HG03460 (cell line): ENCODE measurements at regions not wholly inside any gene's neighbourhood (a gene's known extent, or its start where the extent isn't known, plus 50 kb on each side); places are given as distances from the start of the nearest gene placed in this dataset.
"Not testable (repeated sequence)": the region's sequence is repeated elsewhere in the genome, so short reads cannot be mapped to it uniquely, and the experiment has no call there.

Experiments used
- ATAC-seq: cut with Tn5 transposase; IDR thresholded peaks from one replicate; pipeline ENCODE4 v1.9.1; 2021; ENCODE audit not compliant: unreplicated experiment

DNA sequence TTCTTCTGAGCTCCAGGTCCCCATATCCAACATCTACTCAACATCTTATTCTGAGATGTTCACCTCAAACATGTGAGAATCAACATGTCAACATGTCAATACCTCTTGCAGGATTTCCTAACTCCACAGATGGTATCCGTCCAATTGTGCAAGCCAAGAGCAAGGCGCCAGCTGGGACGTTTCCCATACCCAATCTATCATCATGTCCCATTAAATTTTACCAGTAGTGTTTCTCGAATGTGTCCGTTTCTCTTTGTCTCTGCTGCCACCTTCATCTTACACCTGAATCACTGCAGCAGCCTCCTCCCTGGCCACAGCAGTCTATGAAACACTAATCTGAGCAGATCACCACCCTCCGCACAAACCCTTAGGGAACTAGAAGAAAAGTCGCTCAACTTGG is 78.0 kb upstream of the RPS6KA2 start:
- ATAC-seq: no peak

DNA sequence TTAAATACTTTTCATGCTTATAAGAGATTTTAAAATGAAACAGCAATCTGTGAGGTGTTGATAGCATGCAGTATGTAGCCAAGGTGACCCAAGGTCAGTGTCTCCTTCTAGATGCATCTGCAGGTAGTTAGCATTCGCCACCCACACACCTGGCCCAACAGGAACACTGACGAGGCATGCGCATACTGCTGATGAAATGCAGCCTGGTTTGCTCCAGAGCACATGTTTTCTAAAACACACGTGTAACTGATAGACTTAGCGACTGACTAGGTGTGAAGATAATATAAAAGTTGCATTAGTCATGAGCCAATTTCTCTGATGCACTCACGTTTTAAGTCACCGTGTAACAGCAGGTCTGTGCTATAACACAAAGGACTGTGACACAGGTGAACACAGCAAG is 77.1 kb upstream of the RPS6KA2 start:
- no peak for ATAC-seq

DNA sequence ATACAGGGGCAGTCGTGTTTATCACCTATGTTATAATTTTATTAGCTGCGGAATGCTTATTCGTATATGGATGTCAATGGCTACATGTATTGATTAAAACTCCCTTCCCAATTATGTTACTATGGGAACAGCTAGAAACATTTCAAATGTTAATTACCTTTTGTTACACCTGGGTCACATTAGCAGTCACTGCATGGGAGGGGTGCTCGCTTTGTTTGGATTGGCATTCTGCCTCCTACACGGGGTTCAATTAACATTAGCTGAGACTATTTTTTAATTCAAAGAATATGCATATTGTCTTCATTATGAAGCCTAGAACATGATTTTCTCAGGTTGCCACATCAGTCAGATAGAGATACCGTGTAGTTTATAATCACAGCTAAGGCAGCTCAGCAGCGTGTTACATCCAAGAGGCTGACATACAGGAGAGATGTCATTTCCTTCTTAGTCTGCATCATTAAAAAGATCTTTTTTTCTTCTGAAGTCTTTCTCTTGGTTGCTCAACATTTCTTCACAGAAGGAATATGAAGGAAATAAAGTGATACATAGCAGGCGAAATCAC is 76.2 kb upstream of the RPS6KA2 start:
- ATAC-seq: no peak

DNA sequence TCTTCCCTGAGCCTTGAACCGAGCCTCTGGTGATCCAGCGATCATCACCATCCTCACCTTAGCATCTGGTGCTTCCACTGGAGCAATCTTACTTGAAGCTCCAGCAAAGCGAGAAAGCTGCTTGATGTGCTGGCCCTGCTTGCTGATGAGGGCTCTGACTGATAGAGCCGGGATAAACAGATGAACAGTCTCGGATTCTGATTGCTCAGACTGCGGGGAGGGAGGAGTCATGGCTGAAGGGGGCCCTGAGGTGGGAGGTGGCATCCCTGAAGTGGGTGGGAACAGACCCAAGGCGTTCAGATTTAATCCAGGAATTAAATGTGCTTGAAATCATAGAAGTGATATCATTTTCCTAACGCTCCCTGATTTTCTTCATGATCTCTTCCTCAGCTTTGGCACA is 74.4 kb upstream of the RPS6KA2 start:
- not testable (repeated sequence) for ATAC-seq

DNA sequence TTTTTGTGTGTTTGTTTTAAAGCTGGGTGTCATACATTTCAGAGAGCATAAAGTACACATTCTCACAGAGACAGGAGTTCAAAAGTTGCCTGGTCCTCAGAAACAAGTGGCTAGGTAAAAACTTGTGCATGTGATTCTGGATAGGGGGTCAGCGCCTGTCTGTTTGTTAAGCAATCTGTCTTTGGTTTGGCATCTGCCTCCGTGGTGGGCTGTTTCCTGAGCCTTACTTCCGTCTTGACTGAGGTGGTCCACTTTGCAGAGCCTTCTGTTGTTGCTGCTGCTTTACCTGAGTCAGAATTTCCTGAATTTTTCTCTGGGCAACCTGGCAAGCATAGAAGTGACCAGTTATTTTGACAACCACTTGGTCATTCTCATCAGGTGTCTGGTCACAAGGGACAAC is 73.8 kb upstream of the RPS6KA2 start:
- not testable (repeated sequence) for ATAC-seq

DNA sequence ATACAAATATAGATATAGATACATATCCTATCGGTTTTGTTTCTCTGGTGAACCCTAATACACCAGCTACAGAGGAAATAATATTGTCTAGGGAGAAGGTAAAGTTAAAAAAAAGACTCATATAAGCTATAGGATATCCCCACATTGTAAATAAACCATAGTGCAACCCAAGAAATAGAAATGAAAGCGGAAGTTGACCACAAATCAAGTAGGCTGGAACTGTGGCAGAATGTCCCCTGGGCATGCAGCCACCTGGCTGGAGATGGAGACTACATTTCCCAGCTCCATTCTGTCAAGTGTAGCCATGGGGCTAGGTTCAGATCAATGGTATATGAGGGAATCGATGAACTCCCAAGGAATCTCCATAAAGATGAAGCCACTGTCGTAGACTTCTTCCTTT is 70.1 kb upstream of the RPS6KA2 start:
- ATAC-seq: no peak

DNA sequence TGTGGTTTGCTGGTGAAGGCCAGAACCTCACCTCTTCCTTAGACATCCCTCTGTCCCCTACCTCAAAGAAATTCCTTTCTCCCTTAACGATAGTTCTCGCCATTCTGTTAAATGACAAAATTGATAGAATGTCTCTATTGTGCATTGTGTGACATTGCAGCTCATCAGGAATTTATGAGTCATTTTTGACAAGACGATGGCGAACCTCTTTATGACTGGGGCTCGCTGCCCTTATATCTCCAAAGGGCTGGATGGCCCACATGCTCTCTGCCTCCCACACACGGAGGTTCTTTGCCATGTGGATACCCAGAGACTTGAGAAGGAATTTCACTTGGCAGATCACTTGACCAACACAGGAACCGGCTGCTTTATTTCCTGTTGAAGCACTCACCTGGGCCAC is 66.8 kb upstream of the RPS6KA2 start:
- no peak for ATAC-seq

DNA sequence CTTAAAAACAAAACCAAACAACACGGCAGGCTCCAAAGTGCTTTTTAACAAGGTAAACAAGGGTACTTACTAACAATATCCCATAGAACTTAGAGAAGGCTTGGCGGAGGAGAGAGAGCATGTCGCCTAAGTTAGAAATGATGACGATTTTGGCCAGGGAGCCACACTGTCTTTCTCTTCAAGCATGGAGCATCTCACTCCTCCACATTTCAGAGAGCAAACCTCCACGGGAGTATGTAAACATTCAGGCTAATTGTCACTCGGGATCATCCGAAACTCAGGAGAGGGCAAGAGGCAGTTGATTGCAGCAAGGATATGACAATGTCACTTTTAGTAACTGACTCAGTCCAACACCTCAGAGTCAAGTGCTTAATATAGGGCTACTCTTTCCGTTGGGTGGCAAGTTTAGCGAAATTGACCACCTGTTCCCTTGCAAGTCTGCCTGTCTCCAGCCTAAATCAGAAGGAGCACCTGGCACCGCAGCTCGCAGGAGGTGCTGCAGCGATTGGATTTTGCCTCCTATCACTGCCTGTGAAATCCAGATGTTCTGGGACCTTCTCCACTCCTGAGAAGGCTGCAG is 65.8 kb upstream of the RPS6KA2 start:
- no peak for ATAC-seq

DNA sequence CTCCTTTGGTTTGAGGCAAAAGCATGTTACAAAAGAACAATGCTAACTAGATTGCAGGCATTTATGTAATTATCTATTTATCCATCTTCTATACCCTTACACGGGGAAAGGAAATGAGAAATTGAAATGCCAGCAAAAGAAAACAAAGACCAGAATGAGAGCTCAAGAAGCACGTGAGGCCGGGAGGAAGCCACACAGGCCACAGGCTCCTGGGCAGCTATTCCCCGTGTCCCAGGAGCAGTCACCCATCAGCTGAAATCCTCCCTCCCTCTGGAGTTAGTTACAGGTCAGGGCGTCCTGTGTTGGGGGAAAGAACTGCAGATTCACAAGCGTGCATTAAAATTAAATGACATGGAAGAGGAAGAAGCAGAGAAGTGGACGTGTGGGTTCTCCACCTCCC is 64.7 kb upstream of the RPS6KA2 start:
- ATAC-seq: no peak

DNA sequence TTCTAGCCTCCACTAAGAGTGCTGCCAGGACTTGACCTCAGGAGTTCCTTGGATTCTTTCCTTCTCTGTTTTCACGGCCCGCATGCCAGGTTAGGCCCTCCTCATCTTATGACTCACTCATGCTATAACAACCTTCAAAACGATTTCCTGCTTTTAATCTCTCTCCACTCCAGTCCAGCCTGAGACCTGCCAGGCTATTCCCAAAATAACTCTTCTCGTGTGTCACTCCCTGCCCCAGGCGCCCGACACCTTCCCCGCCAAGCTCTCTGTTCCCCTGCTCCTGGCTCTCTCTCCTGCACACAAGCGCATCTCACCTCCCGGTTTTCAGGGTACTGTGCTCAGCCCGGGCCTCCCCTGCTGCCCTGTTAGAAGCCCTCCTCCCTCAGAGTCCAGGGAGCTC is 64.1 kb upstream of the RPS6KA2 start:
- ATAC-seq: no peak

DNA sequence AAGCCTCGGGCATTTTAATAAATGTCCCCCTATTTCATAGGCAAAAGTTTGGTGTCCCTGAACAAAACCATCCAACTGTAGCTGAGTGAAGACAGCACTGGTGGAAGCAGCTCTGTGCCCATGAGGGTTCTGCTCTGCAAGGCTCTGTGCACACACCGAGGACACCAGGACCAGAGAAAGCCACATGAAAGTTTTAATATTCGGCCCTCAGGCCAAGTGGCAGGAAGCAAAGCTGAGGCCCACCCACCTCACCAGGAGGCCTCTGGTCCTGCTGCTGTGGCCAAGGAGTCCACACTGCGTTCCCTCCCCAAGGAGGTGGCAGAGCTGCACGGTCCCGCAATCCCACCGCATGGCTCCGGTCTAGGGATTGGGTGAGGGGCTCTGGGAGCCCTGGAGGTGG is 62.6 kb upstream of the RPS6KA2 start:
- ATAC-seq: no peak

DNA sequence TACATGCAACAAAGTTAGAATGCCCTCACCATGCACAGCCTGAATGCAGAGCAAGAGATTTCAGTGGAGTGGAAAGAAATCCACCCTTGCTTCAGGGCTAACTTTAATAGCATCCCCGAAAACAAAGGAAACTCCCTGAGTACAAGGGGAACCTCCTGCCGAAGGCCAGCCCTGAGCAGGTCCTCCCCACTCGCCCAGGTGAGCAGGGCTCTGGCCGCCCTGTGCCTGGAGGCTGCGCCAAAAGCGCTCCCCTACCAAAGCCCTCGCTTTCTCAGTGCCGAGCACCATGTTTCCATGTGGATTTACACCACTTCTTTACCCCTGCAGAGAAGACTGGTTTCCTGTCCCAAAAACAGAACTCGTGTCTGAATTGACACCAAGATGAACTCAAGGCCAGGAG is 61.9 kb upstream of the RPS6KA2 start:
- ATAC-seq: no peak

DNA sequence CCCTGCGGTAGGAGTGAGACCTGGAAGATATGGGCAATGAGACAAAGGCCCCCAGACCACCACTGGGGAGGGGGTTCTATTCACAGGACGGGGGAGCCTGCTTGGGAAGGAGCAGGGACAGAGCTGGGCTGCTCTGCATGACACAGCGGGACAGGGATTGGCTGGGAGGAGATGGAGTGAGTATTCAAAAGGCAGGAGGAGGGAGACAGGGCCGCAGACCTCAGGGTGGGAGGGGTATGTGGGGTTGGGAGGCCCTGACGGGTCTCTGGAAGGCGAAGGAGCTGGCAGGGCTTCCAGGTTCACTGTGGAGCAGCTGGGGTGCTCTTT is 60.8 kb upstream of the RPS6KA2 start:
- ATAC-seq: no peak

DNA sequence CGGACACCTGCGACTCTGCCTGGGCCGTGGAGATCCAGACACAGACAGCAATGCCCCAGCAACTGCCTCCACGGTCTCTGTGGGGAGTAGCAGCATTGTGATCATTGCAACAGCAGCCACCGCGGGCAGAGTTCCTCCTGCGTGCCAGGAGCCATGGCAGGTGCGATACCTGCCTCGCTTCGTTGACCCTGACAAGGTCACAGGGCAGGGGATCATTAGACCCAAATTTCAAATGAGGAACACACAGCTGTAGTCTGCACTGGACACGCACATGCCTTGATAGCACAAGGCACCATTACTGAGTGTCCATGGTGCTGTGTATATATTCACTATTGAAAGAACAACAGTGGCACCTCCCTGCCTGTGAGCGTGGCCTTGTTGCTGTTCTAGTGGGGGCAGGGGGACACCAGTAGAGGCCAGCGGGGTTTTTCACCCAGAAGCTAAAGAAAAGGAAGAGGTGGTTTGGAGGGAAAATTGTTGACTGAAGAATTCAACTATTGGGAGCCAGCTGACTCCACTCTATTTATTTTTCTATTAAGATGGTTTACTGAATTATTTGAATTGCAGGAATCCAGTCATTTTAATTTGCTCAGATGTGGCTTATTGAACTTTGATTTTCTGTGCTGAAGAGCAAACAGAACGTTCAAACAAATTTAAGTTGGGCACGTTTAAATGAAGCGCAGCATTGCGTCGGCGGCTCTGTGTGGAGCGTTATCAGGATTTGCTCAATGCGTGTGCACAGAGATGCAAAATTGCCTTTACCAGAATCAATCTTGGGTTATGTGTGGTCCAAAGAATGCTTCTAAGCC is 60.2 kb upstream of the RPS6KA2 start:
- ATAC-seq: no peak

DNA sequence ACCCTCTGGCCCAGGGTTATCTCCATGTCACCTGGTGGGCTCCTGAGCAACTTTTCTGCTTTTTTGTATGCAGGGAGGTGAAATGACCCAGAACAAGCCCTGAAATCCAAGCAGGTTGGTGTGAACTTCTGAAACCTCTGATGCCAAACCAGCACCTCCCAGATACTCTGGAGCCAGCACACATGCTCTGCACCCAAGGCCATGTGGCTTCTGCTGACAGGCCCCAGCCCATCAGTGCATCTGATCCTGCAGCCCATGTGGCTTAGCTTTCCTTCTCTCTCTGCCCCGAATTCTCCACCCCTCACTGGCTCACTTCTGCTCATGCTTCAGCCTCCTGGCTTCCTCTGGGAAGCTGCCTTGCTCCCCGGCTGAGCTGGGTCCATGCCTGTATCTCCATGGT is 59.3 kb upstream of the RPS6KA2 start:
- no peak for ATAC-seq

DNA sequence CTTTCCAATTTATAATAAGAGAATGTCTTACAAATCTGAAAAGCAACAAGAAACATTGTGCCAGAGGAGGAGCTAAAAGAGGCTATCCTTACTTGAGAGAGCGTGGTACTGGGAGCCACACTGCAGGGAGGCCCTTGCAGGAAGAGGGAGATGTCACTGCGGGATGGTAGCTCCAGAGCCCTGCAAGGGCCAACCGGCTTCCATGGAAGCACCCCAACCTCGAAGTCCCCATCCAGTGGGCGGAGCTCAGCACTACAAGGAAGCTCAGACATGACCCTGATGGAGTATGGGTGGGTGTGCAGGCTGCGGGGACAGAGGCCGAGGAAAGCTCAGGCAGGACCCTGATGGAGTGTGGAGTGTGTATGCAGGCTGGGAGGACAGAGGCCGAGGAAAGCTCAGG is 57.8 kb upstream of the RPS6KA2 start:
- no peak for ATAC-seq

DNA sequence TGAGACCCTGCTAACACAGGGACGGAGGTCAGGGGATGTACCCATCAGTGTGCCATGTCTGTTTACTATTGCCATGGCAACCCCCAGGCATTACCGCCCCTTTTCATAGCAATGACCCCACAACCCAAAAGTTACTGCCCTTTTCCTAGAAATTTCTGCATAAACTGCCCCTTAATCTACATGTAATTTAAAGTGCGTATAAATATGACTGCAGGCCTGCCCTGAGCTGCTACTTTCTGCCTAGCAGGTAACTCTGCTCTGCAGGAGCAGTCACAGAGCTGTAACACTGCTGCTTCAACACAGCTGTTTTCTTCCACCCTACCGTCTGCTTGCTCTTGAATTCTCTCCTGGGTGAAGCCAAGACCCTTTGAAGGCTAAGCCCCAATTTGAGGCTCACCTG is 57.1 kb upstream of the RPS6KA2 start:
- no peak for ATAC-seq

DNA sequence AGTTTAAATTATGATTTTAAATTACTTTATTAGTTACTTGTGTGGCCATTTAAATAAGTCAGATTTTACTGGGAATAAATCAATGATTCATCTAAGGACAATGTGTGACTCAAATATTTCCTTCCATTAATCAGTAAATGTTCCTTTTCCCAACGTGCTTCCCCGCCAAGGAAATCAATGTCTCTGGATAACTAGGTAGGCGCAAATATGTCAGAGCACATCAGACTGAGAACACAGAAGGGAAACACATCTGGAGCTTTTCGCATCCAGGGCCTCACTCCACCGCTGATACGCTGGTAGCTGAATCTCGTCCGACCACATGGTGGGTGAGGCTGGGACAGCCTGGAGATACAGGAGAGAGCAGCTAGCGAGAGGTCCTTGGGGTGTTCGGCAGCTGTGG is 56.4 kb upstream of the RPS6KA2 start:
- ATAC-seq: no peak

DNA sequence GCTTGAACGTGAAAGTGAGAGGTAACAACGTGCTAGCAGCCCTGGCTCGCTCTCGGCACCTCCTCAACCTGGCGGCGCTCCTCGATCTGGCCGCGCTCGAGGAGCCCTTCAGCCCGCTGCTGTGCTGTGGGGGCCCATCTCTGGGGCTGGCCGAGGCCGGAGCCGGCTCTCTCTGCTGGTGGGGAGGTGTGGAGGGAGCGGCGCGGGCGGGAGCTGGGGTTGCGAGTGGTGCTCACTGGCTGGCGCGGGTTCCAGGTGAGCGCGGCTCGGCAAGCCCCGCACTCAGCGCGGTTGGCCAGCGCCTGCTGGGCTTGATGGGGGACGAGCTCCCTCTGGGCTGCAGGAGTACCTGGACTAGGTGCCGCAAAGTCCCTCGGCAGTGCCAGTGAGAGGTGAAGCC is 52.5 kb upstream of the RPS6KA2 start:
- no peak for ATAC-seq

DNA sequence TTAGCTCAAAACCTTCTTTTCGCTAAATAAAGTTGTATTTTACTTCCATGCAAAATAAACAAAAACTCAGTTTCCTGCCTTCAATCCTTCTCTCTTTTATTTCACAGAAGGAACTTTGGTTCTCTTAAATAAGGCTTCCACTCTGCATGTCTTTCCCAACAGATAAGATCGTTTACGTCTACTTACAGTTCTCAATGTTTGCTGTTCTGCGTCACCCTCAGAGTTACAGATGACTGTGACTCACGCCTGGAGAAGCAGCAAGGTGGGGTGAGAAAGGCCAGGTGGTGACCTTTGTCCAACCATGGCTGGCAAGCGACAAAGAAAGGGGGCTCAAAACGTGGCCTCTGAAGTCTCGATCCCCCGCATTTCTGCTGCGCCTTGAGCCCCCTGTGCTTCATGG is 51.4 kb upstream of the RPS6KA2 start:
- no peak for ATAC-seq

DNA sequence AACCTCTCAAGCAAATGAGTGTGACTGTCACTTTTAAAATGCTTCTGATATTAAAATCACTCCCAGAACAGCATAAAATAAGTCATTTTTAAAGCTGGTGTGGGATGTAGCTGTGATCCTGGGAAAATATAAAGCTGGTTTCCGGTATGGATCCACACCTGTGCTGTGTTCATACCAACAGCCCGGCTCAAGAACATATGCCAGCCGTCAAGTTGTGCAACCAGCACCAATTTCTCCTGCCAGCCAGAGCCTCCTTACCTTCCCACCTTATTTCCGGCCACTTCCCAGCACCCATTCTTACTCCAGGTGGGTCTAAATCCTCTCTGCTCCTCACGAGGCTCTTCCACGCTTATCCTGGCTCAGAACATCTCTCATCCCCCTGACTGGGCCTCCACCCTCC is 50.9 kb upstream of the RPS6KA2 start:
- no peak for ATAC-seq
